CD4-positive, alpha-beta T cell treated with Interleukin-15 for 1 hour (primary cell): ENCODE measurements at regions not wholly inside any gene's neighbourhood (a gene's known extent, or its start where the extent isn't known, plus 50 kb on each side); places are given as distances from the start of the nearest gene placed in this dataset.
"Not testable (repeated sequence)": the region's sequence is repeated elsewhere in the genome, so short reads cannot be mapped to it uniquely, and the experiment has no call there.

Experiments used
- DNase-seq: peaks from one replicate; pipeline ENCODE4 v3.0.0-alpha.2; 2020

GRCh38 chr3:153448151-153448829 lies 286.3 kb downstream of the RAP2B start:
- no peak for DNase-seq

GRCh38 chr3:153456833-153457545 lies 295.0 kb downstream of the RAP2B start:
- no peak for DNase-seq

DNA sequence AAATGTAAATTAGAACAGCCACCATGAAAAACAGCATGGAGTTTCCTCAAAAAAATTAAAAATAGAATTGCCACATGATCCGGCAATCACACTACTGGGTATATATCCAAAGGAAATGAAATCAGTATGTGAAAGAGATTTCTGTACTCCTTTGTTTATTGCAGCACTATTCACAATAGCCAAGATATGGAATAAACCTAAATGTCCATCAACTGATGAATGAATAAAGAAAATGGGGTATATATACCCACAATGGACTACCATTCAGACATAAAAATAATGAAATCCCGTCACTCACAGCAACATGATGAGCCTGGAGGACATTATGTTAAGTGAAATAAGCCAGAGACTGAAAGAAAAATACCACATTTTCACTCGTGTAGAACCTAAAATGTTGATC lies 296.9 kb downstream of the RAP2B start:
- DNase-seq: no peak

DNA sequence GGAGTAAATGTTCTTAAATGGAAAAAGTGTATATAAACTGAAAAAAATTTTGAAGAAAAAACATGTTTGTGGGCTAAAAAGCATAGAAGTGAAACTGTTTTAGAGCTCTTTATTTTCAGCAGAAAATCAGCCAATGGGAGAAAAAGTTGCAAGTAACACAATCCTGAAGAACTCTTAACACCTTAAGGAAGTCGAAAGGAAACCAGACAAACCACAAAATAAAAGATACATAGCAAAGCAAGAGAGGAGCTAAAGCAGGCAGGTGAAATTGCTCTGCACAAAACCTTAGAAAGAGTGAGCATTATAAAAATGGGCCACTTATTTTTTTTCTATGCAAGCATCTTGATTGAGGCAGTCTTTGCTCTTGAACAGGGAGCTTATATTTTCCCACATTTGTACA lies 300.5 kb downstream of the RAP2B start:
- no peak for DNase-seq

DNA sequence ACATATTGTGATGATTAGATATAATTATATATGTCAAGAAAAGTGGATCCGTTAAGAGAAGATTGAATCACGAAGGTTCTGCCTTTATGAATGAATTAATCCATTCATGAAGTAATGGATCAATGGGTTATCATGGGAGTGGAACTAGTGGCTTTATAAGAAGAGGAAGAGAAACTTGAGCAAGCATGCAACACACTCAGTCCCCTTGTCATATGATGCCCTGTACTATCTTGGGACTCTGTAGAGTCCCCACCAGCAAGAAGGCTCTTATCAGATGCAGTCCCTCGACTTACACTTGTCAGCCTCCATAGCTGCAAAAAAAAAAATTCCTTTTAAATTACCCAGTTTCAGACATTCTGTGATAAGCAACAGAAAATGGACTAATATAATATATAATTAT lies 301.9 kb downstream of the RAP2B start:
- no peak for DNase-seq

DNA sequence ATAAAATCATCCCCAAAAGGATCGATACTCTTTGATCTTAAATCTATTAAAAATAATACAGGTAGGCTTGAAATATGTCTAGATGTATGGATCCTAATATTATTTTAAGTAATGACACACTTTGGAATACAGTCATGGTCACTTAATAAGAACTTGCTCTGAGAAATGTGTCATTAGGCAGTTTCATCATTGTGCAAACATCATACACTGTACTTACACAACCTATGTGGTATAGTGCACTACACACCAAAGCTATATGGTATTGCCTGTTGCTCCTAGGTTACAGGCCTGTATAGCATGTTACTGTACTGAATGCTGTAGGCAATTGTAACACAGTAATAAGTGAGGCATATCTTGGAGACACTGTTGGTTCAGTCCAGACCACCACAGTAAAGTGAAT lies 307.1 kb downstream of the RAP2B start:
- DNase-seq: no peak

DNA sequence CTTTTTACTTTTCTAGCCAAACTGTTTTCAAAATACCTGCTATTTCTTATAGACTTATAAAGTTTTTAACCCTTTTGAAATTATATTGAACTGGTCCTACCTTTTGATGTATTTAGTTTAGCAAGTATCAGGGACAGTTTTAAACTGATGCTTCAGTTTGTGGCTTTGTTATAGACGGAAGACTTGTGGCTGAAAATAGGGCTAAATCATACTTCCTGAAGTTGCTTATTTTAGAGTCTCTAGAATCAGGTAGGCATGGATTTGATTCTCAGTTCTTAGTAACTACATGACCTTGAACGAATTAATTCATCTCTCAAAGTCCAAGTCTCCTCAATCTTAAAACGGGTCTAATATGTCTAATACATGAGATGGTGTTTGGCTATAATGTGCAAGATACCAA lies 322.8 kb downstream of the RAP2B start:
- no peak for DNase-seq

- no peak for DNase-seq
Observed at GRCh38 chr3:153495422-153495821, 333.4 kb downstream of the RAP2B start.

DNA sequence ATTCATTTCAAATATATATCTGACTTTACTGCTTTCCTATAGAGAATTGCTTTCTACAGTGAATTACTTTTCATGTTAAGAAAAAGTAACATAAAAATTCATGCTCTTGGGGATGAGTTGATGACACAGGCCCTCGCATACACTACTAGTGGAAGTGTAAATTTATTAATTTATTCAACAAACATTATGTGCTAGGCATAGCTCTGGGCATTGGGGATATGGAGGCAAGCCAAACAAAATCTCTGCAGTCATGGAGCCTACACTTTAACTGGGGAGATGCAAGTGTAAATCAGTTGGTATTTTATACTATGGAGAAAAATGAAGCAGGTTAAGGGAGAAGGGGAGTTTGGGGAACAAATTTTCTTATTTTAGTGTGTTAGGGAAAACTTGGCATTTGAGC lies 340.7 kb downstream of the RAP2B start:
- DNase-seq: no peak

DNA sequence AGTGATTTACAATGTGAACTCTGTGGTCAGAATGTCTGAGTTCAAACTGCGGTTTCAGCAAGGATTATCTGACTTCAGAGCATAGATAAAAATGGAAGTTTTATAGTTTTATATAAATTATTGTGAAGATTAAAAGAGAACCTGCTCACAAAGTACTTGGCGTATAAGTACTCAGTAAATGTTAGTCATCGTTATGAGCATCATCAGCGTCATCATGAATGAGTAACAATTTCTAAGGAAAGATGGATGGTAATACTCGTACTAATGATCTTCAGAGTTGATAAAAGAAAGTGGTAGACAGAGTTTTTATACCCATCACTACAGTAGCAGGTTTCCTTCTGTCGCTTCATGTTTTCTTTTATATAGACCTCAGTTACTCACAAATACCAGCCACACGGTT lies 341.8 kb downstream of the RAP2B start:
- DNase-seq: no peak

- not testable (repeated sequence) for DNase-seq
Observed at GRCh38 chr3:153506205-153506604, 344.2 kb downstream of the RAP2B start.

DNA sequence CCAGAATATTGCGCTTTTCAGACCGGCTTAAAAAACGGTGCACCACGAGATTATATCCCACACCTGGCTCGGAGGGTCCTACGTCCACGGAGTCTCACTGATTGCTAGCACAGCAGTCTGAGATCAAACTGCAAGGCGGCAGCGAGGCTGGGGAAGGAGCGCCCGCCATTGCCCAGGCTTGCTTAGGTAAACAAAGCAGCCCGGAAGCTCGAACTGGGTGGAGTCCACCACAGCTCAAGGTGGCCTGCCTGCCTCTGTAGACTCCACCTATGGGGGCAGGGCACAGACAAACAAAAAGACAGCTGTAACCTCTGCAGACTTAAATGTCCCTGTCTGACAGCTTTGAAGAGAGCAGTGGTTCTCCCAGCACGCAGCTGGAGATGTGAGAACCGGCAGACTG lies 344.7 kb downstream of the RAP2B start:
- DNase-seq: not testable (repeated sequence)

- no peak for DNase-seq
Observed at GRCh38 chr3:153513236-153513635, 351.2 kb downstream of the RAP2B start.

DNA sequence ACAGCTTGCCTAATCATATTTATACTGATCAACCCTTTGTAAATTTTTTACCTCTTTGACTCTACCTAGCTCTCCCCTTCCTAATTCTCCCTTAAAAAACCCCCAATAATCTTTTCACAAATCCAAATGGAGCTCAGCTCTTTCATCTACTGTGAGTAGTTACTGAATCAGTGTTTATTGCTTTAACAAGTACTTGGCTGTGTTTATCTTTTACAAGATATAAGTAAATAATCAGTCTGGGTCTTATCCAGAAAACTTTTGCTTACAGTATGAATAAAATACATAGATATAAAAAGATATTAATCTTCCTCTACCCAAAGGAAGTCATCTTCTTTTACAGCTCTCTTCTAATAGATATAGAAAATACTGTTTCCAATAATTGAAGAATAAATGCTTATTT lies 366.4 kb downstream of the RAP2B start:
- DNase-seq: no peak

- no peak for DNase-seq
Observed at GRCh38 chr3:153539263-153539662, 377.2 kb downstream of the RAP2B start.

- no peak for DNase-seq
Observed at GRCh38 chr3:153545471-153545870, 383.4 kb downstream of the RAP2B start.

DNA sequence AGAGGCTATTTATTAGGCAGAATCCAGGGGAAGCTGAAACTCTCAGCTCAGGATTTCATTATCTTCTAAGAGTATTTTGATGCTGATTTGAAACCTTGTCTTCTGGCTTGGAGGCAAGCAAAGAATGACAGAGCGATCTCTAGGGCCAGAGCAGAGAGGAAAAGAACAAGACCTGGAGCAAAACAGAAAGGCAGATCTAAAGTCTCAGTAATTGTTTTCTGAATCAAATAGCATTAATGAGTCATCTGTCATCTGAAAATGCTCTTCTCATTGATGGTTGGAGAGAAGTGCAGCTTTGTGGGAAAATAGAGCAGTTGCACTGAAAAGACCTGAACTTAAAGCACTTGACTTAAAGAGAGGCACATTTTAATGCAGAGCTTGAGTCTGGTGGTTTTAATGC lies 385.9 kb downstream of the RAP2B start:
- no peak for DNase-seq

- not testable (repeated sequence) for DNase-seq
Observed at GRCh38 chr3:153549686-153550085, 387.7 kb downstream of the RAP2B start.

DNA sequence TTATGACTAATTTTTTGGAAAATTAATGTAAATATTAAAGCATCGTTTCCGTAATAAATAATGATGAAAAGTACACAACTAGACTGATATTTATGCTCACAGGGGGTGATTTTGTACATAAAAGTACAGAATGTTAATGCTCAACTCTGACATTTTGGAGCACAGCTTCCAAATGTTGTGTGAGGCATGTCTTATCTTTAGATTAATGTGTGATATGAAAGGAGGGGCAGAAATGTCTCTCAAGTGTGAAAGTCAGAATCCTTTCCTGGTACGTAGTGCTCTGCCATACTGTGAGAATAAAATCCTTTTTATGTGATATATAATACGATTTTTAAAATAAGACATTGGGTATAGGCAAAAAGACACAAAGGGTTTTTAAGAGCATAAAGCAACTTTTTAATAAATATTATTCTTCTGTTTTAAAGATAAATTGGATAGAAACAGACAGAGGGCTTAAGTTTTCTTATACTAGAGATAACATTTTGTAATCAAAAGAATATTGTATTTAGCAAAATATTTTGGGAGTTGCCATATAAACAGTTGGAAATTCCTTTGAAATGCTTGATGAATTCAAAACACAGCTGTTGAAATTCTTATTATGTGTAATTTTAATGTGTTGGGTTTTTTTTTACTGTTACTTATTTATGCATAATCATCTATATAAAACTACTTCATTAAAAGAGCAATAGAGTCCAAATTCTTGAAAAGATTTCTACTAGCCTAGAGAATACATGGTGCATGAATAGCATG lies 389.7 kb downstream of the RAP2B start:
- no peak for DNase-seq

DNA sequence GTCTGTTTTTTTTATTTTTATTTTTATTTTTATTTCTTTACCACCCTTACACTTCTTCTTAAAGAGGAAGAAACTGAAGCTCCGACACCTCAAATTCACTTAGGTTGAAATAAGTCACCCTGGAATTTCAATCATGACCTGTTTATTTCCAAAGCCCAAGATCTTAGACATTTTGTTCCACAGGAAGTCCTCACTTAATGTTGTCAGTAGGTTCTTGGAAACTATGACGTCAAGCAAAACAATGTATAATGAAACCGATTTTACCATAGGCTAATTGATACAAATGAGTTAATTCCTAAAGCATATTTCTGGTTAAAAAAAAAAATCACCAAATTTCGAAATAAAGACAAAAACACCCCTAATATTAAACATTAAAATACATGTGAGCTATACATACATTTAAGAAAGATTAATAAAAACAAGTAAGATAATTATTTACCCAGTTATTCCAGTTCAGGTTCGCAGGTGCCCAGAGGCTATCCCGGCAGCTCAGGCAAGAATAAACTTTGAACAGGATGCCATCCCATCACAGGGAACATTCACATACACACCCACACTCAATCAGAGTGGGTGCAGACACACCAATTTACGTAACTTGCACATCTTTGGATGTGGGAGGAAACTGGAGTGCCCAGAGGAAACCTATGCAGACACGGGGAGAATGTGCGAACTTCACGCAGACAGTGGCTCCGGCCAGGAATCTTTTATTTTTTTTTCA lies 391.0 kb downstream of the RAP2B start:
- no peak for DNase-seq

DNA sequence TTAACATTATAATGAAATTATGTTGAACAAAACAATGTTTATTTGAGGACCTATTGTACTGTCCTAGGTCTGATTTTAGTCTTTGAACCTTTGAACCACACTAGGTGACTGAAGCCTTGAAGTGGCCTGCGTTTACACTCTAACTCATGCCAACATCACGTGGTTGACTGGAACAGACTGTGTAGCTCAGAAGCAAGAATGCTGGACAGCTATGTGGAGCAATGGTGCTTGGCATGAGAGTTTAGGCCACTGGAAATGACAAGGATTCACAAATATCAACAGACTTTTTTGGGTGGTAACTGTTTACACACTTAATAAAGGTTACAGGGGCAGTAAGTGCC lies 391.5 kb downstream of the RAP2B start:
- DNase-seq: no peak

GRCh38 chr3:153555919-153556318 lies 393.9 kb downstream of the RAP2B start:
- no peak for DNase-seq

- DNase-seq: not testable (repeated sequence)
Observed at GRCh38 chr3:153559366-153559765, 397.3 kb downstream of the RAP2B start.

DNA sequence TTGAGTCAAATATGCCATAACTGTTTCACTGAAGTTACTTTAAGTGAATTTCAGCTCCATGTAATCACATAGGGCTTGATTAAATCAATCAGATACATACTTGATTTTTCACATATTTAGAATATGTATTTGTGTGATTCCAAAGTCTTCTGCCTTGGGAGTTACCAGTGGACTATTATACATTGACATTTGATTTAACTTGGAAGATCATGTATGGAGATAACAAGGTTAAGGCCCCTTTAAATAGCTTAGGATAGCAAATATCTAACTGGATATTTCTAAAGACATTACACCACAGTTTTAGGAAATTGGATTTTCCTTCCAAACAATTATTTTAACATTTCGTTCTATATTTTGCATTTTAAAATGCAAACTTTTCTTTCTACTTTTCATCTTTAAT lies 405.0 kb downstream of the RAP2B start:
- DNase-seq: no peak
